ENCODE measurements at regions not wholly inside any gene's neighbourhood (a gene's known extent, or its start where the extent isn't known, plus 50 kb on each side); places are given as distances from the start of the nearest gene placed in this dataset.

GRCh38 chr6:50185006-50185405 lies 135.3 kb upstream of the DEFB112 start:
- in situ Hi-C loops (cut with MboI; ENCODE audit: low pct_ligation_motif_present in 1 of 4, low pct_unique_long_range_greater_than_20kb in 1 of 4, low sequenced_read_pairs in 3 of 4), result no loop called here
- no peak for DNase-seq
- Histone ChIP-seq H3K4me3 (no peak overlapping the region), H3K27me3 (no peaks in the 10 kb centered on the region), H3K36me3 (no peaks in the 10 kb centered on the region), H3K27ac (no peak overlapping the region), H3K4me1 (no peaks in the 10 kb centered on the region), H3K9me3 (no peaks in the 10 kb centered on the region)
- WGBS, 2 donors (ENCODE audit: low coverage in 1 of 2), result 28 to 42% methylated on average over 3 of the region's 3 CpGs
- TF ChIP-seq CTCF (IDR thresholded peaks at IDR 0.05) (no peak), EP300 (IDR thresholded peaks at IDR 0.05; ENCODE audit: low read depth) (no peak), POLR2A (IDR thresholded peaks at IDR 0.05) (no peak), POLR2AphosphoS5 (IDR thresholded peaks at IDR 0.05) (no peak)
- intact Hi-C loops (cut with DNase I; ENCODE audit: low total_unique reads), result no loop called here

GRCh38 chr6:50187351-50187921 lies 137.7 kb upstream of the DEFB112 start:
- no peaks in the 10 kb centered on the region for H3K9me3 ChIP-seq
- in situ Hi-C loops (cut with MboI; ENCODE audit: low pct_ligation_motif_present in 1 of 4, low pct_unique_long_range_greater_than_20kb in 1 of 4, low sequenced_read_pairs in 3 of 4), result no loop called here
- no peak overlapping the region for H3K27ac ChIP-seq
- no peaks in the 10 kb centered on the region for H3K36me3 ChIP-seq
- no peak for TF ChIP-seq POLR2A (IDR thresholded peaks at IDR 0.05)
- no peak for TF ChIP-seq CTCF (IDR thresholded peaks at IDR 0.05)
- TF ChIP-seq EP300 (IDR thresholded peaks at IDR 0.05; ENCODE audit: low read depth), result no peak
- no peak for TF ChIP-seq POLR2AphosphoS5 (IDR thresholded peaks at IDR 0.05)
- H3K4me1 ChIP-seq, result no peaks in the 10 kb centered on the region
- DNase-seq, result no peak
- no peak overlapping the region for H3K4me3 ChIP-seq
- 65 to 68% methylated on average over 5 to 7 of the region's 7 CpGs for WGBS, 2 donors (ENCODE audit: low coverage in 1 of 2)
- no peaks in the 10 kb centered on the region for H3K27me3 ChIP-seq
- intact Hi-C loops (cut with DNase I; ENCODE audit: low total_unique reads), result no loop called here

GRCh38 chr6:50198245-50198644 lies 148.5 kb upstream of the DEFB112 start:
- intact Hi-C loops (cut with DNase I; ENCODE audit: low total_unique reads) (no loop called here), in situ Hi-C loops (cut with MboI; ENCODE audit: low pct_ligation_motif_present in 1 of 4, low pct_unique_long_range_greater_than_20kb in 1 of 4, low sequenced_read_pairs in 3 of 4) (no loop called here)
- TF ChIP-seq EP300 (IDR thresholded peaks at IDR 0.05; ENCODE audit: low read depth) (no peak), POLR2A (IDR thresholded peaks at IDR 0.05) (no peak), POLR2AphosphoS5 (IDR thresholded peaks at IDR 0.05) (no peak), CTCF (IDR thresholded peaks at IDR 0.05) (no peak)
- H3K27ac ChIP-seq, result no peak overlapping the region
- no peak overlapping the region for H3K4me3 ChIP-seq
- H3K4me1 ChIP-seq, result no peaks in the 10 kb centered on the region
- 90 to 100% methylated on average over 1 to 4 of the region's 4 CpGs for WGBS, 2 donors (ENCODE audit: low coverage in 1 of 2)
- no peaks in the 10 kb centered on the region for H3K36me3 ChIP-seq
- no peaks in the 10 kb centered on the region for H3K27me3 ChIP-seq
- H3K9me3 ChIP-seq, result no peaks in the 10 kb centered on the region
- DNase-seq, result no peak

GRCh38 chr6:50202766-50203165 lies 153.0 kb upstream of the DEFB112 start:
- Histone ChIP-seq H3K4me1 (no peaks in the 10 kb centered on the region), H3K36me3 (no peaks in the 10 kb centered on the region), H3K9me3 (no peaks in the 10 kb centered on the region), H3K27ac (no peak overlapping the region), H3K4me3 (no peak overlapping the region), H3K27me3 (no peaks in the 10 kb centered on the region)
- in situ Hi-C loops (cut with MboI; ENCODE audit: low pct_ligation_motif_present in 1 of 4, low pct_unique_long_range_greater_than_20kb in 1 of 4, low sequenced_read_pairs in 3 of 4) (no loop called here), intact Hi-C loops (cut with DNase I; ENCODE audit: low total_unique reads) (loop anchor here (10.0 kb wide), 1 partner anchor 228 kb away; no protein-coding TSS in a partner anchor)
- no peak for DNase-seq
- TF ChIP-seq POLR2A (IDR thresholded peaks at IDR 0.05) (no peak), POLR2AphosphoS5 (IDR thresholded peaks at IDR 0.05) (no peak), EP300 (IDR thresholded peaks at IDR 0.05; ENCODE audit: low read depth) (no peak), CTCF (IDR thresholded peaks at IDR 0.05) (no peak)
